ENCODE measurements at regions not wholly inside any gene's neighbourhood (a gene's known extent, or its start where the extent isn't known, plus 50 kb on each side); places are given as distances from the start of the nearest gene placed in this dataset.
A peak's percentile ranks its signal among the peaks of the same experiment; 100 is the strongest.

- BruUV-seq (replicated peaks) = no TSS peak
- peak overlapping the region; percentile 94 for H3K27ac ChIP-seq (ENCODE audit: low read length)
- intact Hi-C loops (cut with micrococcal nuclease; ENCODE audit: unreplicated experiment) (no loop called here), in situ Hi-C loops (cut with HindIII; ENCODE audit: low pct_unique_long_range_greater_than_20kb, low sequenced_read_pairs) (no loop called here)
- no peaks in the 10 kb centered on the region for H3K27me3 ChIP-seq (ENCODE audit: control insufficient read depth, insufficient read depth, low read length)
- no peak for ATAC-seq
- no peak overlapping the region; a peak in 1 of 4 replicates for H3K4me3 ChIP-seq (ENCODE audit: low read depth in 2 of 2, low read length in 2 of 2)
- ChIA-PET CTCF (no interaction called here), POLR2A (no interaction called here)
- no peak for TF ChIP-seq SIN3A (IDR thresholded peaks at IDR 0.05; ENCODE audit: borderline replicate concordance, insufficient read depth, low read depth, low read length)
- no peak for TF ChIP-seq TCF7L2 (IDR thresholded peaks at IDR 0.05; ENCODE audit: low read depth, low read length)
- TF ChIP-seq, protein P1, sequence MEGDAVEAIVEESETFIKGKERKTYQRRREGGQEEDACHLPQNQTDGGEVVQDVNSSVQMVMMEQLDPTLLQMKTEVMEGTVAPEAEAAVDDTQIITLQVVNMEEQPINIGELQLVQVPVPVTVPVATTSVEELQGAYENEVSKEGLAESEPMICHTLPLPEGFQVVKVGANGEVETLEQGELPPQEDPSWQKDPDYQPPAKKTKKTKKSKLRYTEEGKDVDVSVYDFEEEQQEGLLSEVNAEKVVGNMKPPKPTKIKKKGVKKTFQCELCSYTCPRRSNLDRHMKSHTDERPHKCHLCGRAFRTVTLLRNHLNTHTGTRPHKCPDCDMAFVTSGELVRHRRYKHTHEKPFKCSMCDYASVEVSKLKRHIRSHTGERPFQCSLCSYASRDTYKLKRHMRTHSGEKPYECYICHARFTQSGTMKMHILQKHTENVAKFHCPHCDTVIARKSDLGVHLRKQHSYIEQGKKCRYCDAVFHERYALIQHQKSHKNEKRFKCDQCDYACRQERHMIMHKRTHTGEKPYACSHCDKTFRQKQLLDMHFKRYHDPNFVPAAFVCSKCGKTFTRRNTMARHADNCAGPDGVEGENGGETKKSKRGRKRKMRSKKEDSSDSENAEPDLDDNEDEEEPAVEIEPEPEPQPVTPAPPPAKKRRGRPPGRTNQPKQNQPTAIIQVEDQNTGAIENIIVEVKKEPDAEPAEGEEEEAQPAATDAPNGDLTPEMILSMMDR (IDR thresholded peaks at IDR 0.05) = no peak
- TF ChIP-seq POLR2AphosphoS5 (IDR thresholded peaks at IDR 0.05; ENCODE audit: low read depth, low read length) = no peak
- TF ChIP-seq REST (IDR thresholded peaks at IDR 0.05; ENCODE audit: insufficient read depth in 1 of 2, low read depth in 2 of 2, low read length in 1 of 2) = no peak
- H3K9me3 ChIP-seq (ENCODE audit: control insufficient read depth, insufficient read depth, low read depth, low read length) = no peaks in the 10 kb centered on the region
- no peaks in the 10 kb centered on the region; the same call in 1 of the 2 replicates for H3K36me3 ChIP-seq (ENCODE audit: control insufficient read depth, insufficient read depth, low read length)
- peaks cover 33% of the 10 kb centered on the region for H3K4me1 ChIP-seq (ENCODE audit: control insufficient read depth, insufficient read depth, low read length)
- no peak for DNase-seq (ENCODE audit: low read depth, low spot score)
Measured at GRCh38 chr18:70489571-70489970, 200.7 kb downstream of the SOCS6 start.

DNA sequence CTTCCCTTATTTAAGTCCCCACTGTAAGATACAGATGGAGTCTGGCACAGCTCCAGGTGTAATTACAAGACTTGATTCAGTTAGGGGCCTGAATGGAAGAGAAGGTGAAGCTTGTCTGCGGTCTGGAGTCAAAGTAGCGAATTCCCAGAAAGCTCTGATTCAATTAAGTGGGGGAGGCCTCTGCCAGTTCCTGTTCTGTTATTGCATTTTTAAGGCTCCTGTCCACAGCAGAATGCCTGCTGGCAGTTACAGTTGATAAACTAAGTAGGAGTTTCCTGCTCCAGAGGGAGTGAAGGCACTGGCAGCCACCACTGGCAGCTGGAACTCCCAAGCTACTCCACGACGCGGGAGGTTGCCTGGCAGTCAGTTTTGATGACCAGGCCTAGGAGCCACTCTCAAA is 181.1 kb downstream of the SOCS6 start:
- peak; percentile 89 for ATAC-seq
- BruUV-seq (replicated peaks) = no TSS peak

More for the DNA sequence above, 181.1 kb downstream of the SOCS6 start:
- POLR2A ChIA-PET = no interaction called here
- Histone ChIP-seq H3K27ac (ENCODE audit: low read length) (peak overlapping the region; percentile 96), H3K4me3 (ENCODE audit: low read depth in 2 of 2, low read length in 2 of 2) (peak overlapping the region; percentile 15 to 26; a peak in 3 of 4 replicates), H3K9me3 (ENCODE audit: control insufficient read depth, insufficient read depth, low read depth, low read length) (no peaks in the 10 kb centered on the region), H3K36me3 (ENCODE audit: control insufficient read depth, insufficient read depth, low read length) (no peaks in the 10 kb centered on the region; the same call in 1 of the 2 replicates), H3K27me3 (ENCODE audit: control insufficient read depth, insufficient read depth, low read length) (no peaks in the 10 kb centered on the region), H3K4me1 (ENCODE audit: control insufficient read depth, insufficient read depth, low read length) (peaks cover 29% of the 10 kb centered on the region)
- DNase-seq (ENCODE audit: low read depth, low spot score) = no peak
- intact Hi-C loops (cut with micrococcal nuclease; ENCODE audit: unreplicated experiment) (no loop called here), in situ Hi-C loops (cut with HindIII; ENCODE audit: low pct_unique_long_range_greater_than_20kb, low sequenced_read_pairs) (no loop called here)
- CTCF ChIA-PET = interaction anchor here (0.6 kb wide), 1 partner anchor 23 kb away, joined by 5 read pairs; no protein-coding TSS in a partner anchor
- TF ChIP-seq, protein P1 (IDR thresholded peaks at IDR 0.05) = no peak
- TF ChIP-seq REST (IDR thresholded peaks at IDR 0.05; ENCODE audit: insufficient read depth in 1 of 2, low read depth in 2 of 2, low read length in 1 of 2) = no peak
- TF ChIP-seq TCF7L2 (IDR thresholded peaks at IDR 0.05; ENCODE audit: low read depth, low read length) = no peak
- peak; percentile 32; the same call in 1 of the 2 replicates for TF ChIP-seq POLR2AphosphoS5 (IDR thresholded peaks at IDR 0.05; ENCODE audit: low read depth, low read length)
